ENCODE measurements at regions not wholly inside any gene's neighbourhood (a gene's known extent, or its start where the extent isn't known, plus 50 kb on each side); places are given as distances from the start of the nearest gene placed in this dataset.

- TF ChIP-seq CTCF (IDR thresholded peaks at IDR 0.05), result no peak
- Mint-ChIP-seq H3K9me3 (ENCODE audit: unreplicated experiment) (no peaks in the 10 kb centered on the region), H3K27me3 (ENCODE audit: unreplicated experiment) (no peaks in the 10 kb centered on the region), H3K36me3 (ENCODE audit: unreplicated experiment) (no peaks in the 10 kb centered on the region), H3K27ac (ENCODE audit: unreplicated experiment) (no peak overlapping the region), H3K4me3 (ENCODE audit: unreplicated experiment) (no peak overlapping the region), H3K4me1 (ENCODE audit: unreplicated experiment) (no peaks in the 10 kb centered on the region)
- DNase-seq (ENCODE audit: extremely low spot score, unreplicated experiment), result no peak
Observed at GRCh38 chr2:186098821-186099220, 360.2 kb downstream of the FSIP2 start.

GRCh38 chr2:186099826-186100225 is 361.2 kb downstream of the FSIP2 start:
- H3K4me3 Mint-ChIP-seq (ENCODE audit: unreplicated experiment), result no peak overlapping the region
- TF ChIP-seq CTCF (IDR thresholded peaks at IDR 0.05), result no peak
- H3K9me3 Mint-ChIP-seq (ENCODE audit: unreplicated experiment), result no peaks in the 10 kb centered on the region
- H3K27ac Mint-ChIP-seq (ENCODE audit: unreplicated experiment), result no peak overlapping the region
- H3K4me1 Mint-ChIP-seq (ENCODE audit: unreplicated experiment), result no peaks in the 10 kb centered on the region
- no peaks in the 10 kb centered on the region for H3K27me3 Mint-ChIP-seq (ENCODE audit: unreplicated experiment)
- no peaks in the 10 kb centered on the region for H3K36me3 Mint-ChIP-seq (ENCODE audit: unreplicated experiment)
- DNase-seq (ENCODE audit: extremely low spot score, unreplicated experiment), result no peak

GRCh38 chr2:186100636-186101035 is 362.0 kb downstream of the FSIP2 start:
- TF ChIP-seq CTCF (IDR thresholded peaks at IDR 0.05), result no peak
- no peaks in the 10 kb centered on the region for H3K27me3 Mint-ChIP-seq (ENCODE audit: unreplicated experiment)
- H3K4me1 Mint-ChIP-seq (ENCODE audit: unreplicated experiment), result no peaks in the 10 kb centered on the region
- no peak overlapping the region for H3K27ac Mint-ChIP-seq (ENCODE audit: unreplicated experiment)
- H3K36me3 Mint-ChIP-seq (ENCODE audit: unreplicated experiment), result no peaks in the 10 kb centered on the region
- DNase-seq (ENCODE audit: extremely low spot score, unreplicated experiment), result no peak
- no peak overlapping the region for H3K4me3 Mint-ChIP-seq (ENCODE audit: unreplicated experiment)
- H3K9me3 Mint-ChIP-seq (ENCODE audit: unreplicated experiment), result no peaks in the 10 kb centered on the region

- no peak for TF ChIP-seq CTCF (IDR thresholded peaks at IDR 0.05)
- no peaks in the 10 kb centered on the region for H3K27me3 Mint-ChIP-seq (ENCODE audit: unreplicated experiment)
- H3K9me3 Mint-ChIP-seq (ENCODE audit: unreplicated experiment), result no peaks in the 10 kb centered on the region
- no peaks in the 10 kb centered on the region for H3K4me1 Mint-ChIP-seq (ENCODE audit: unreplicated experiment)
- H3K4me3 Mint-ChIP-seq (ENCODE audit: unreplicated experiment), result no peak overlapping the region
- H3K36me3 Mint-ChIP-seq (ENCODE audit: unreplicated experiment), result no peaks in the 10 kb centered on the region
- no peak overlapping the region for H3K27ac Mint-ChIP-seq (ENCODE audit: unreplicated experiment)
- no peak for DNase-seq (ENCODE audit: extremely low spot score, unreplicated experiment)
Observed at GRCh38 chr2:186101616-186102015, 363.0 kb downstream of the FSIP2 start.

GRCh38 chr2:186103276-186103675 is 364.7 kb downstream of the FSIP2 start:
- Mint-ChIP-seq H3K9me3 (ENCODE audit: unreplicated experiment) (no peaks in the 10 kb centered on the region), H3K27me3 (ENCODE audit: unreplicated experiment) (no peaks in the 10 kb centered on the region), H3K4me3 (ENCODE audit: unreplicated experiment) (no peak overlapping the region), H3K36me3 (ENCODE audit: unreplicated experiment) (no peaks in the 10 kb centered on the region), H3K4me1 (ENCODE audit: unreplicated experiment) (no peaks in the 10 kb centered on the region), H3K27ac (ENCODE audit: unreplicated experiment) (no peak overlapping the region)
- DNase-seq (ENCODE audit: extremely low spot score, unreplicated experiment), result no peak
- no peak for TF ChIP-seq CTCF (IDR thresholded peaks at IDR 0.05)
